ENCODE measurements at regions not wholly inside any gene's neighbourhood (a gene's known extent, or its start where the extent isn't known, plus 50 kb on each side); places are given as distances from the start of the nearest gene placed in this dataset.

GRCh38 chr10:114874827-114875411 is 53.3 kb downstream of the FHIP2A start:
- no peak for TF ChIP-seq CTCF (conservative IDR thresholded peaks at IDR 0.05; ENCODE audit: low read length)
- no peak for TF ChIP-seq EZH2phosphoT487 (IDR thresholded peaks at IDR 0.05; ENCODE audit: borderline replicate concordance)

Measured in Loucy (cell line).